ENCODE measurements at regions not wholly inside any gene's neighbourhood (a gene's known extent, or its start where the extent isn't known, plus 50 kb on each side); places are given as distances from the start of the nearest gene placed in this dataset.

- DNase-seq, result no peak
- intact Hi-C loops (cut with DNase I), result no loop called here
- ATAC-seq, result no peak
- Histone ChIP-seq H3K4me3 (no peak overlapping the region), H3K4me1 (no peaks in the 10 kb centered on the region), H3K27ac (no peak overlapping the region), H3K36me3 (no peaks in the 10 kb centered on the region), H3K9me3 (no peaks in the 10 kb centered on the region), H3K27me3 (peaks cover 0 to 4% (median 1%) of the 10 kb centered on the region in 4 donors)
- TF ChIP-seq CTCF (IDR thresholded peaks at IDR 0.05), result no peak
- WGBS, 2 donors, result 60 to 61% methylated on average over 6 of the region's 6 CpGs
- no peak for FAIRE-seq
Observed at GRCh38 chr12:30197392-30198057, 413.8 kb upstream of the TMTC1 start.

- Histone ChIP-seq H3K4me1 (no peaks in the 10 kb centered on the region), H3K4me3 (no peak overlapping the region), H3K9me3 (no peaks in the 10 kb centered on the region), H3K36me3 (no peaks in the 10 kb centered on the region), H3K27me3 (no peaks in the 10 kb centered on the region), H3K27ac (no peak overlapping the region)
- ATAC-seq (no peak), DNase-seq (no peak), FAIRE-seq (no peak)
- intact Hi-C loops (cut with DNase I), result no loop called here
- TF ChIP-seq CTCF (IDR thresholded peaks at IDR 0.05), result no peak
- WGBS, 2 donors, result 54 to 61% methylated on average over 3 of the region's 3 CpGs
Observed at GRCh38 chr12:30191696-30192455, 408.1 kb upstream of the TMTC1 start.

DNA sequence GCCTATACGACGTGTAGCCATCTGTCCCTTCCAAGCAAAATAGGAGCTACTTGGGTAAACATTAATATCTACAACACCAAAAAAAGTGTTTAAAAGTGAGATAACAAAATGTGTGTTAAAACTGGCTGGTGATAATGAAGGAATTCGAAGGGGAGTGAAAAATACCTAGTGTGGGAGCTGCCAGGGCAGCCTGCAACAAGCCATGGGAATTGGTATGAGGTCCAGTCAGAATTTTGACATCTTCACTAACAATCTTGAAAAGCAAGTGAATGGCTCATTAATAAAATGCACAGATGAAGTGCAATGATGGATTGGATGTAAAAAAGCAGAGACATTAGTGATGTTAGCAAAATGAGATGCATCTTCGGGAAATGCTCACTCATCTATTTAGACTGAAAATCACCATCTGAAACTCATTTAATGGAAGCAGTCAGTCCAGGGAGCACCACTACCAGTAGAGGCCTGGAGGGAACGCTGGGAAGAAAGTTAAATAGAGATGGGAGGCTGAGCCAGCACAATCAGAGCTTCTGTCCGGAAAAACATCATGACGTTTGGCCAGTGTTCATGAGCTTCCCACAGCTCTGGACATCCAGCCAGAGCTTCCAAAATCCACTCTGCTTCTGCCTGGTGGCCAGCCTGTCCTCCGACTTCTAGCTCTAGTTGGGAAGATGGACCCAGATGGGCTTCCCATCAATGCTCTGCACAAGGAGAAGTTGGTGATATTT lies 405.0 kb upstream of the TMTC1 start:
- FAIRE-seq, result no peak
- intact Hi-C loops (cut with DNase I), result no loop called here
- H3K27me3 ChIP-seq, result no peaks in the 10 kb centered on the region
- 39 to 43% methylated on average over 8 of the region's 8 CpGs for WGBS, 2 donors
- no peaks in the 10 kb centered on the region for H3K4me1 ChIP-seq
- no peak overlapping the region for H3K27ac ChIP-seq
- TF ChIP-seq CTCF (IDR thresholded peaks at IDR 0.05), result no peak
- no peaks in the 10 kb centered on the region for H3K9me3 ChIP-seq
- no peaks in the 10 kb centered on the region for H3K36me3 ChIP-seq
- H3K4me3 ChIP-seq, result no peak overlapping the region
- no peak for DNase-seq
- no peak for ATAC-seq

DNA sequence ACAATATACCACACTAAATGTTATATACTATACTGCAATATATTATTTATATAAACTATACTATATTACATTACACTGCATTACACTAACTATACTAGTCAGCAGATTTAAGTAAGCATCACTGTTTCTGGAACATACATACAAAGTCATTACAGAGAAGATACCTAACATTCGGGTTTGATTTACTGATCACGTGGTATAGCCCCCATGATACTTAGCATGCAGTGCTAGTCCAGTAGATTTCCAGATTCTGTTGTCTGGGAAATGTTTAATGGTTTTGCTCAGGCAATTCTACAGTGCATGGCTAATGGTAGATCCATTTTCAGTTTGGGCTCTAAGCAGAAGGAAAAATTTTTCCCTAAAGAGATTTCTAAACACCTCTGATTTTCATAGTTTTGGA lies 403.7 kb upstream of the TMTC1 start:
- FAIRE-seq, result no peak

More for the DNA sequence above, 403.7 kb upstream of the TMTC1 start:
- H3K9me3 ChIP-seq, result no peaks in the 10 kb centered on the region
- H3K36me3 ChIP-seq, result no peaks in the 10 kb centered on the region
- TF ChIP-seq CTCF (IDR thresholded peaks at IDR 0.05), result no peak
- DNase-seq, result no peak
- no peak overlapping the region for H3K4me3 ChIP-seq
- ATAC-seq, result no peak
- intact Hi-C loops (cut with DNase I), result no loop called here
- no peaks in the 10 kb centered on the region for H3K4me1 ChIP-seq
- WGBS, 2 donors, result 34 to 51% methylated on average over 2 of the region's 2 CpGs
- no peak overlapping the region for H3K27ac ChIP-seq
- no peaks in the 10 kb centered on the region for H3K27me3 ChIP-seq
